ENCODE measurements at regions not wholly inside any gene's neighbourhood (a gene's known extent, or its start where the extent isn't known, plus 50 kb on each side); places are given as distances from the start of the nearest gene placed in this dataset.

DNA sequence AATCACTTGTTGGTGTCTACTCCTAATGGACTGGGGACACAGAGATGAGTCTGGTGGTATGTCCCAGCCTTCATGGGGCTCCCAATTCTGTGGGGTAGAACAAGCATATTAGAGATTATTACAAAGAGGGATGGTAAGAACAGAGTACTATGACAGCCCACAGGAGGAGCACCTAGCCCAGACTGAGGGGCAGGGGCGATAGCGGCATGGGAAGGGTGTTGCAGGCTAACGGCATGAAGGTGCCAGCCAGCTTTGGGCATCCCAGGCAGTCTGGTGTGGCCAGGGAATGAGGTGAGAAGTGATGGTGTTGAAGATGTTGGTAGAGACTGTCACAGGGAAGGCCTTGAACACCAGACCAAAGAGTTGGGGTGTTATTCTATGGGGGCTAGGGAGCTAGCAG, 280.0 kb downstream of the RPS24 start:
- TF ChIP-seq ZFX (IDR thresholded peaks at IDR 0.05): no peak
- no peak for TF ChIP-seq POLR2A (IDR thresholded peaks at IDR 0.05; ENCODE audit: borderline replicate concordance, extremely low read depth, insufficient read depth, insufficient read length)
- TF ChIP-seq, protein P1, sequence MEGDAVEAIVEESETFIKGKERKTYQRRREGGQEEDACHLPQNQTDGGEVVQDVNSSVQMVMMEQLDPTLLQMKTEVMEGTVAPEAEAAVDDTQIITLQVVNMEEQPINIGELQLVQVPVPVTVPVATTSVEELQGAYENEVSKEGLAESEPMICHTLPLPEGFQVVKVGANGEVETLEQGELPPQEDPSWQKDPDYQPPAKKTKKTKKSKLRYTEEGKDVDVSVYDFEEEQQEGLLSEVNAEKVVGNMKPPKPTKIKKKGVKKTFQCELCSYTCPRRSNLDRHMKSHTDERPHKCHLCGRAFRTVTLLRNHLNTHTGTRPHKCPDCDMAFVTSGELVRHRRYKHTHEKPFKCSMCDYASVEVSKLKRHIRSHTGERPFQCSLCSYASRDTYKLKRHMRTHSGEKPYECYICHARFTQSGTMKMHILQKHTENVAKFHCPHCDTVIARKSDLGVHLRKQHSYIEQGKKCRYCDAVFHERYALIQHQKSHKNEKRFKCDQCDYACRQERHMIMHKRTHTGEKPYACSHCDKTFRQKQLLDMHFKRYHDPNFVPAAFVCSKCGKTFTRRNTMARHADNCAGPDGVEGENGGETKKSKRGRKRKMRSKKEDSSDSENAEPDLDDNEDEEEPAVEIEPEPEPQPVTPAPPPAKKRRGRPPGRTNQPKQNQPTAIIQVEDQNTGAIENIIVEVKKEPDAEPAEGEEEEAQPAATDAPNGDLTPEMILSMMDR (IDR thresholded peaks at IDR 0.05 in 2 of 3, conservative IDR thresholded peaks at IDR 0.05 in 1 of 3; ENCODE audit: borderline replicate concordance in 1 of 3, insufficient read depth in 1 of 3, low read depth in 2 of 3, low read length in 2 of 3): no peak
- TF ChIP-seq YY1 (IDR thresholded peaks at IDR 0.05; ENCODE audit: extremely low read depth, insufficient replicate concordance, low read depth, low read length): no peak
- no peak for TF ChIP-seq EGR1 (IDR thresholded peaks at IDR 0.05; ENCODE audit: low read depth)
- no peak for TF ChIP-seq EZH2 (IDR thresholded peaks at IDR 0.05)
- no peak for TF ChIP-seq JUND (IDR thresholded peaks at IDR 0.05)
- TF ChIP-seq, protein P2, sequence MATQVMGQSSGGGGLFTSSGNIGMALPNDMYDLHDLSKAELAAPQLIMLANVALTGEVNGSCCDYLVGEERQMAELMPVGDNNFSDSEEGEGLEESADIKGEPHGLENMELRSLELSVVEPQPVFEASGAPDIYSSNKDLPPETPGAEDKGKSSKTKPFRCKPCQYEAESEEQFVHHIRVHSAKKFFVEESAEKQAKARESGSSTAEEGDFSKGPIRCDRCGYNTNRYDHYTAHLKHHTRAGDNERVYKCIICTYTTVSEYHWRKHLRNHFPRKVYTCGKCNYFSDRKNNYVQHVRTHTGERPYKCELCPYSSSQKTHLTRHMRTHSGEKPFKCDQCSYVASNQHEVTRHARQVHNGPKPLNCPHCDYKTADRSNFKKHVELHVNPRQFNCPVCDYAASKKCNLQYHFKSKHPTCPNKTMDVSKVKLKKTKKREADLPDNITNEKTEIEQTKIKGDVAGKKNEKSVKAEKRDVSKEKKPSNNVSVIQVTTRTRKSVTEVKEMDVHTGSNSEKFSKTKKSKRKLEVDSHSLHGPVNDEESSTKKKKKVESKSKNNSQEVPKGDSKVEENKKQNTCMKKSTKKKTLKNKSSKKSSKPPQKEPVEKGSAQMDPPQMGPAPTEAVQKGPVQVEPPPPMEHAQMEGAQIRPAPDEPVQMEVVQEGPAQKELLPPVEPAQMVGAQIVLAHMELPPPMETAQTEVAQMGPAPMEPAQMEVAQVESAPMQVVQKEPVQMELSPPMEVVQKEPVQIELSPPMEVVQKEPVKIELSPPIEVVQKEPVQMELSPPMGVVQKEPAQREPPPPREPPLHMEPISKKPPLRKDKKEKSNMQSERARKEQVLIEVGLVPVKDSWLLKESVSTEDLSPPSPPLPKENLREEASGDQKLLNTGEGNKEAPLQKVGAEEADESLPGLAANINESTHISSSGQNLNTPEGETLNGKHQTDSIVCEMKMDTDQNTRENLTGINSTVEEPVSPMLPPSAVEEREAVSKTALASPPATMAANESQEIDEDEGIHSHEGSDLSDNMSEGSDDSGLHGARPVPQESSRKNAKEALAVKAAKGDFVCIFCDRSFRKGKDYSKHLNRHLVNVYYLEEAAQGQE (IDR thresholded peaks at IDR 0.05; ENCODE audit: low read depth): no peak
- no peak for TF ChIP-seq POLR2AphosphoS5 (IDR thresholded peaks at IDR 0.05; ENCODE audit: low read depth, low read length)
- TF ChIP-seq RAD21 (IDR thresholded peaks at IDR 0.05; ENCODE audit: low read depth): no peak
- TF ChIP-seq, protein P3, sequence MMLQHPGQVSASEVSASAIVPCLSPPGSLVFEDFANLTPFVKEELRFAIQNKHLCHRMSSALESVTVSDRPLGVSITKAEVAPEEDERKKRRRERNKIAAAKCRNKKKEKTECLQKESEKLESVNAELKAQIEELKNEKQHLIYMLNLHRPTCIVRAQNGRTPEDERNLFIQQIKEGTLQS (IDR thresholded peaks at IDR 0.05): no peak

All from HCT116 (cell line).